Left colon (tissue), 2 donors: ENCODE measurements at regions not wholly inside any gene's neighbourhood (a gene's known extent, or its start where the extent isn't known, plus 50 kb on each side); places are given as distances from the start of the nearest gene placed in this dataset.
"Not testable (repeated sequence)": the region's sequence is repeated elsewhere in the genome, so short reads cannot be mapped to it uniquely, and the experiment has no call there.

ENCODE experiments used
- ATAC-seq: fragments of 200-7000 bp; cut with Tn5 transposase; one replicate; pipeline ENCODE4 v1.9.1; 2020; ENCODE audit warnings: mild to moderate bottlenecking, moderate library complexity
- DNase-seq, 2 donors: peaks; one replicate each; pipeline ENCODE4 v3.0.0-alpha.2; 2020
- intact Hi-C, 2 donors: fragments of 100-400 bp; cut with DNase I in 1 of 2; cut with micrococcal nuclease in 1 of 2; formaldehyde crosslinking; loops; one replicate each; pipeline versions ENCODE4 v1.11.2 to v1.14.0; 2022; cut with DNase I, micrococcal nuclease
- donor health status: DM: no; HTN: no; CAD: no.
- donor health status: DM: yes; HTN: yes; CAD: no.

DNA sequence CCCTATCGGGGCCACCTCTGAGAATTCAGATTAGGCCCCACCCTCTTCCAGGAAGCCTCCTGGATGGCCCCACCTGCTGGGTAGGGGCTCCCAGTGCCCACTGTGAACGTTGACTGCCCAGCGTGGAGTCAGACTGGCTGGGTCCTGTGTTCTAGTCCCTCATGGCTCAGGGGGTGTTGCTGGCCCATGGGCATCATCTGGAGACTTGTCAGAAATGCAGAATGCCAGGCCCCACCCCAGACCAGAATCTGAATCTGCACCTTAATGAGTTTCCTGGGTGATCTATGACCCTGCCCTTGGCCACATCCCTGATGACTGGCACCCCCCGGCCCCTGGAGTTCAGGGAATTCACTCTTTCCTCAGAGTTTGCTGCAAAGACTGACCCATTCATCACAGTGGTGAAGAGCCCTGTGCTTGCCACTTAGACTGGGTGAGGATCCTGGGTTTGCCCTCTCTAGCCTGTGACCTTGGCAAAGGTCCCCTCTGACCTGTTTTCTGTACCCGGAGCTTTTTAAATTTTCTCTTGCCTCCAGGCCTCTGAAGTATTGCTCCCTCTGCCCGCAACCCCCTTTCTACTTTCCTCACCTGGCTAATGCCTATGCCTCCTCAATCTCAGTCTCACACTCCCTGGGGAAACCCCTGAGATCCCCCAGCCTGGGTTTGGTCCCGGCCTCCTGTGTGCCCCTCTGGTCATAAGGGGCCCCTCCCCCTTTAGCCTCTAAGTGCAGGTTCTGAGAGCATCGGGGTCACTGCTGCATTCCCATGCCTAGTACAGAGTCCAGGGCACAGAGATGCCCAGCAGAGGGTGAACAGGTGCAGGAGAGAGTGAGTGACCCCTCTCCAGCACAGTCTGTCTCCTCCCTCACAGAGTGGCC, 184.2 kb downstream of the MATN1 start:
- intact Hi-C loops = no loop called here
- DNase-seq (no peak), ATAC-seq (no peak)

DNA sequence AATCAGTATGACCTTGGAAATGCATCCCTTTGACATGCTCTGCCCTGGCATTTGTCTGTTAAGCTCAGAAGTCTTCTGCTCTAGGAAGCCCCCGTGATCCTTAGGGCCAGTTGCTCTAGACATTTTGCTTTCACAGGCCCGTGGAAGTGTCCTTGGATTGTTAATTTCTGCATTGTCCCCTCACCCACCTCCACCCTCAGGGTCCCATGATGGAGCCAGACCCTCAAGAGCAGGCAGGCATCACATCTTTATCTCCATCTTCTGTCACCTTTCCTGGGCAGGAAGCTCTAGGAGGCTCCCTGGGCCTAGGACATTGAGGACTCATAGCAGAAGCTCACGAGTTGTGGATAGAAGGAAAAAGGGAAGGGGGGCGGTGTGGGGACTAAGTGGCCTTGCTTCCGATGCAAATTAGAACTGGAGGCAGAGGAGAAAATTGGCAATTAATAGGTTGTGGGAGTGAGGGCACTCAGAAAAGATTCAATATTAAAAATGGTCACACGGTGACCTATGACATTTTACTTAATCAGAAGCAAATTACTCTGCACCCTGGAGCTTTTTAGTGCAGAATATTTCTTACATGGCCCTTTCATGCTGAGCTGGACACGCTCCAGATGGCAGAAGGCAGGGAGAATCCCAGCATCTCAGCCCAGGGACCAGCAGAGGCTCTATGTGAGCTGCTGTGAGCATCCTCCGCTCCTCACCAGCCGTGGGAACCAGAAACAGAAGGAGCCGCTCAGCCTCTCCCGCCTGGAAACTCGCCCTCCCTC, 185.0 kb downstream of the MATN1 start:
- intact Hi-C loops = no loop called here
- no peak for DNase-seq
- ATAC-seq = no peak

DNA sequence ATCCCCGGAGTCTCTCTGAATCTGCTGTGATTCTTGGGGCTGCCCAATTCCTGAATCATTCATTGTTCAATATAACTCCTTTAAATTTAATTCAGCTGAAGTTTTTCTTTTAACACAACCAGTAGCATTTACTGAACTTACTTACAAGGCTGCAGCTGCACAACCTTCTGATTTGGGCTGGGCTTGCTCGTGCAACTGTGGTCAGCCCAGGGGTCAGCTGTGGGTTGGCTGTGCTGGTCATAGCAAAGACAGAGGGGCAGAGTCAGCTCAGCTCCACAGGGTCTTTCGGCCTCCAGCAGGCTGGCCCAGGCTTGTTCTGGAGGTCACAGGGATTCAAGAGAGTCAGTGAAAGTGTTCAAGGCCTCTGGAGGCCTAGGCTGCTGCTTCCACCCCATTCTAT, 186.1 kb downstream of the MATN1 start:
- DNase-seq (no peak), ATAC-seq (no peak)

DNA sequence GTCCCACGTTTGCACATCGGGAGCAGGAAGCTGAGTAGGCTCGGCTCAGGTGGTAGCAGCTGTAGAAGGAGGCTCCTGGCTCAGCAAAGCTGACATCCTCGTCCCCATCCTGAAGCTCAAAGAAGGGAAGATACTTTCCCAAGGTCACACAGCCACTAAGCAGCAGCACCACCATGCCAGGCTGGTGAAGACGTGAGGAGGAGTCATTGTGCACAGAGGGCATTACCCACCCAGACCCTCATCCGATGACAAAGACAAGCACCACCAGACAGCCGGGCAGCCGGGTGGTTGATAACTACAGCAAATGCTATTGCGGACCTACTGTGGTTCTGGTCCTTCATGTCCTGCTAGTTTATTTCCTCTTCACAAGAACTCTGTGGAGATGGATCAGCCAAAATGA, 186.9 kb downstream of the MATN1 start:
- no peak for DNase-seq
- no peak for ATAC-seq
- intact Hi-C loops = no loop called here

More for the DNA sequence above, 186.1 kb downstream of the MATN1 start:
- intact Hi-C loops = no loop called here

DNA sequence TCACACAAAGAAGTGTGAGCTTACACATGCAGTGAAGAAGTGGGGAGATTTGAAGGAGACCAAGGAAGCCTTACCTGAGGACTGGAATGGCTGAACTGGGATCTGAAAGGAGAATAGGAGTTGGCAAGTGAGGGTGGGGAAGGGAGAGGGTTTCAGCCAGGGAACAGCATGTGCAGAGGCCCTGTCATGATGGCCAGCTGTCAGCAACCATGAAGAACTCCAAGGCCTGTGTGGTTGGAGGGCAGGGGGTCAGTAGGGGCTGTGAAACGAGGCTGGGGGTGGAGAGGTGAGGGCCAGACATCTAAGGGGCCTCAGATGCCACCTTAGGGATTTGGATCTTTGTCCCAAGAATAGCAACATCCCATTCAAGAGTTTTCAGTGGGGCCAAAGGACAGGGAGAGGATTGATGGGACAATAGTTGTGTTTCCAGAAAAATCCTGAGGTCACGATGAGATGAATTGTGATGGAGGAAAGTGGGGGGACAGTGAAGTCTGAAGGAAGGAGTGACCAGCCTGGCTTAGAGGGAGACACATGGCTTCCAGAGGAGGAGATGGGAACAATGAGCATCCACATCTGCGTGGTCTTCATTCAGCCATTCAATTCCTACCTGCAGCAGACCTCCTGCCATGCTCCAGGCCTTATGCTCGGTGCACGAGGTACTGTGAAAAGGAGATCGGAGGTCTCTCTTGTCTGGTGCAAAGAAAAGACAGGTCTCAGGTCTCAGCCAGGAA, 187.6 kb downstream of the MATN1 start:
- intact Hi-C loops = no loop called here
- DNase-seq = no peak
- ATAC-seq = no peak

DNA sequence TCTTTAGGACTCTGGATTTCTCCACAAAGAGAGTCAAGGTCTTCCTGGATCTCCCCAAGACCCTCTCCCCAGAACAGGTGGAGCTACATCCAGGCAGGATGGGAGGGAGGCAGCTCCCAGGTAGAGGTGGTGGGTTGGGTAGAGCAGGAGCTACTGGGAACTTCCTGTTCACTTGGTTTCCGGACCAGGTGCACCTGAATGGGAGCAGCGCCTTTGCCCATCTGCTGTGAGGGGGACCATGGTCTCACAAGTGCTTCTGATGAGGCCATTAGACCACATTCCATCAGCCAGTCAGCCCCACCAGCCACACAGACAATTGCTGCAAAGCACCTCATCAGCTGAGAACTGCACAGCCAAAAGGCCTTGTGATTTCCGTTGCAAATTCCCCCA, 188.8 kb downstream of the MATN1 start:
- intact Hi-C loops = no loop called here
- DNase-seq (no peak), ATAC-seq (no peak)

DNA sequence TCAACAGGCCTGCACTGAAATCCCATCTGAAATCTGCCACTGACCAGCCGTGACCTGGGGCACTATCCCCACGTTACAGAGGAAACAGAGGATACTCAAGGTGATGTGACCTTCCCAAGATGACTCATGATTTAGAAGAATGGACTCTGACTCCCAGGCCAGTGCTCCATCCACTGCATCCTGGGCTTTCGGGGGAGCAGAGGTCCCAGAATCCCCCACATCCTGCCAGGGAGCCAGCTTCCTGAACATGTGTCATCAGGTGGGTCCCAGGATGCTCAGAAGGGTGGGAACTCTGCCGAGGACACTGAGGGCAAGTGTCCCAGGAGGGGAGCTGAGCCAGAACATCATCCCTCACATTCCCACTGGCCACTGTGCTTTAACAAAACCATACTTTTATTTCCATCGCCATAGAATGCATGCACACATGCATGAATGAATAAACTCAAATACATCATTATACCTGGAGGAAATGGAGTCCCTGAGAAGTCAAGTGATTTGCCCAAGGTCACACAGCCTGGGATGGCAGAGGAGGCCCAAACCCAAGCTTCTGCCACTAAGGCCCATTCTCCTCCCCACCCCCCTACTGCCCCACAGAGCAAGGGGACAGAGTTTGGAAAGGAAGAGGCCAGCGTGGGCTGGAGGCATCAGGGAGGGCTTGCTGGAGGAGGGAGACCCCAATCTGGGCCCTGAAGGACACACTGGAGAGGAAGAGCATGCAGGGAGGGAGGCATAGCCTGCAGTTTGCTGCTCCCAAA, 189.4 kb downstream of the MATN1 start:
- intact Hi-C loops = no loop called here
- no peak for ATAC-seq
- DNase-seq = no peak

DNA sequence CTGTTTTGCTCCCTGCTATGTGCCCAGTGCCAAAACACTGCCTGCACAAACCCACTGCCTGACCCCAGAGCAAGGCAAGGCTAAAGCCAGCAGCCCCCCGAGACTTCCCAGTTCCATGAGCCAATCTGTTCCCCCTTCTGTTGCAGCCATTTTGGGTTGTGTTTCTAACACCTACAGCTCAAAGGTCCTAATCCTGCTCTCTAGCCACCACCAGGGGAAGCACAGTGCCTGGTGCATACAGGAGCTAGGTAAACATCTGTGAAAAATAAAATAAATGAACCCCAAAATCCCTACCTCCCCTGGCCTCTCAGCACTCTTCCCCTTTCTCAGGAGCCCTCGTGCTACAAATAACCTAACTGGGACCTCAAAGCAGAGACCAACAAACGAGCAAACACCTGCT, 190.2 kb downstream of the MATN1 start:
- intact Hi-C loops = no loop called here
- ATAC-seq (no peak), DNase-seq (no peak)

DNA sequence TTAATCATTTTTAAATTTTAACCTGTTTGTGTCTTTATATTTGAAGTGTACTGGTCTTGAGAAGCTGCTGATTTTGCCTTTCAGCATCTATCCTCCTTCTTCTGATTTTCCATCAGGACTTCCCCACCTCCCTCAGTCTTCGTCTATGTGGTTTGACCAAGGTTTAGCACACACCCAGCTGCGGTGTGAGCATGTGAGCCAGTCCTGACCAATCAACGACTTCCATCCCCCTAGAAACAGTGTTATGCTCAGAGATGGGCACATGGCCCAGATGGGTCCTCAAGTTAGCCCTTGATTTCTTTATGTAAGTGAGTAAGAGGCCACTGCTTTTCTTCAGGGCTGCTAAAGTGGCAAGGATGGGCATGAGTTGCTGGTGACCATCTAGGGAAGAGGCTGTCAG, 190.8 kb downstream of the MATN1 start:
- intact Hi-C loops = no loop called here
- ATAC-seq (no peak), DNase-seq (no peak)

DNA sequence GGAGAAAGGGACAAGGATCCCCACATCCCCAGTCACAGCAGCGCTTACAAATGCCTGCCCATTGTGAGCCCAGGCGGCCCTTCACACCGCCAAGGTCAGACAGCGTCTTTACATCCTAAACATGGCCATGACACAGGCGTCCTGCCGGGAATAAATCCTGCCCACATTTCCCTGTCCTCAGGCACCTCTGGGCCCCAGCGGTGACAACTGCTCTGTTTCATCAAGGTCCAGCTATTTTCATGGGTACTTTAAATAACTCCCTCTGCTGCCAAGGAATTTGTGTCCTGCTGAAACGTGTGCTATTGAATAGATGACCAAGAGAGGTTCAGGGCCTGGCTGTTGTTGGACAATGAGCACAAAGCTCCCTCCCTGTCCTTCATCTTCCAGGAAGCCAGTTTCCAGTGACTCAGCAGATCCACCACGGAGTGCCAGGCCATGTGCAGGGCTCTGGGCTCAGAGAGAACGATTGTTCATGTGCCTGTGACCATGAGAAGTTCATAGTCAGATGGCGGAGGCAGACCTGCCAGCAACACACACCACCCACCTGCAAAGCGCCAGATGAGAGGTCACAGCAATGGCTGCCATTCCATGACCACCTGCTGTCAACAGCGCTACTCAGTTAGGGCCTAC, 195.8 kb downstream of the MATN1 start:
- DNase-seq (no peak), ATAC-seq (no peak)
- intact Hi-C loops = no loop called here

DNA sequence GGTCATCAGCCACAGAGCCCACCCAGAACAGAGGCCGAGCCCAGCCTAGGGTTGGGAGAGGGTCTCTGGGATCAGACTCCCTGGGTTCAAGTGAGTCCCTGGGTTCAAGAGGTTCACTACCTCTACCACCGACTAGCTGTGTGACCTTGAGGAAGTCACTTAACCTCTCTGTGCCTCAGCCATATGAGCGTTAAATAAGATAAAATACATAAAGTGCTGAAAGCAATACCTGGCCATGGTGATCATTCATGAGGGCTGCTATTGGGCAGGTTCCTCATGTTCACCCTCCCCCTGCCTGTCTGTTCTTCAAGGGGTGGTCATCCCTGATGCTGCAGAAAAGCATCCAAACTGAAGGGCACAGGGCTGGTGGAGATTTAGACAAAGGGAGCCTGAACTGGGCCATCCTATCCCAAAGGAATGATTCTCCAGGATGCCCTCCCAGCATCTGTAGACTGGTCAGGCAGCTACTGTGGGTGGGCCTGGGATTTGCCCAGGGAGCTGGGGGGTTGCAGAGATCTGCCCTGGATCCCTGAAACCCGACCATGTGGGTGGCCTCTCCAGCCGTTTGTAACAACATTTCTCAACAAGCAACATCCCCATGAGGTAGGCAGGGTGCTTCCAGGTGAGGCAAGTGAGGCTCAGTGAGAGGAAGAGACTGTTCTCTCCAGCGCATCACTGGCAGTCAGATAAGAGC, 196.6 kb downstream of the MATN1 start:
- no peak for ATAC-seq

DNA sequence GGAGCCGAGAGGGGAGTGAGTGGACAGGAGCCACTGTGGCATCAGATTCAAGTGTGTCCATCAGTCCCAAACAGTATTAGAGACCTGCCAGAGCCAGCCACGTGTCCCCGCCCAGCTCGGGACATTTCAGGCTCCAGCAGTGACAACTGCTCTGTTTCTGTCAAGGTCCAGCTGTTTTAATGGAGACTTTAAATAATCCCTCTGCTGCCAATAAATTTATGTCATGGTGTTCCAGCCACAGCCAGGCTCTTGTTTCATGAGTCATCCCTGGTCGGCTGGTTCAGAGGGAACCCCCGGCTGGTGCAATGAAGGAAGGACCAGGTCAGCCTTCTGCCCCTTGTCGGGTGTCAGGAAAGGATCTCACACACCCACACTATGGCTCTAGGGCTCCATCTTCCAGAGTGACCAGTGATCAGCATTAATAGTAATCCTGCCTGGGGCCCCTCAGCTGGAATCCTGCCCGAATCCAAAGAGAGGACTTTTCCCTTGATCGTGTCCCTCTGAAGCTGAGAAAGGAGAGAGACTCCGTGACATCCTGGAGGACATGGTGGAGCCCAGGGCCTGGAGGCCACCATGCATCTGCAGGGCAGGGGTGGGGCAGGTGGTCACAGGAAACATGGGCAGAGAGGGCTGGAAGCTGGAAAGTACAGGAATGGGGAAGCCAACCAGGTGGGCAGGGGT, 197.3 kb downstream of the MATN1 start:
- DNase-seq = no peak
- intact Hi-C loops = no loop called here
- no peak for ATAC-seq

More for the DNA sequence above, 196.6 kb downstream of the MATN1 start:
- intact Hi-C loops = no loop called here
- DNase-seq = no peak

DNA sequence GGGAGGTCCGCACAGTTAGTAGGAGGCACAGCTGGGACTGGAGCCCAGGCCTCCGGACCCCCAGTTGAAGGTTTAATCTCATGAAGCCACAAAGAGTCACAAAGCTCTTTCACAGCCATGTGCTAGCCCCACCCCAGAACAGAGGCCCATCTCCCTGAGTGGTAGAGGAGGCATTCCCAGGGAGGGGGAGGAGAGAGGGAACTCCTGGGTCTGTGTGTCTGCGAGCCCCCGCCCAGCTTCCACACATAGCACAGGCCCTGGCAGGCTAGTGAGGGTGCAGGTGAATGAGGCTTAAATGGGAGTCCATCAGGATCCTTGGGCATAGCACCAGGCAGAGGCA, 197.8 kb downstream of the MATN1 start:
- DNase-seq (no peak), ATAC-seq (no peak)
- intact Hi-C loops = no loop called here

DNA sequence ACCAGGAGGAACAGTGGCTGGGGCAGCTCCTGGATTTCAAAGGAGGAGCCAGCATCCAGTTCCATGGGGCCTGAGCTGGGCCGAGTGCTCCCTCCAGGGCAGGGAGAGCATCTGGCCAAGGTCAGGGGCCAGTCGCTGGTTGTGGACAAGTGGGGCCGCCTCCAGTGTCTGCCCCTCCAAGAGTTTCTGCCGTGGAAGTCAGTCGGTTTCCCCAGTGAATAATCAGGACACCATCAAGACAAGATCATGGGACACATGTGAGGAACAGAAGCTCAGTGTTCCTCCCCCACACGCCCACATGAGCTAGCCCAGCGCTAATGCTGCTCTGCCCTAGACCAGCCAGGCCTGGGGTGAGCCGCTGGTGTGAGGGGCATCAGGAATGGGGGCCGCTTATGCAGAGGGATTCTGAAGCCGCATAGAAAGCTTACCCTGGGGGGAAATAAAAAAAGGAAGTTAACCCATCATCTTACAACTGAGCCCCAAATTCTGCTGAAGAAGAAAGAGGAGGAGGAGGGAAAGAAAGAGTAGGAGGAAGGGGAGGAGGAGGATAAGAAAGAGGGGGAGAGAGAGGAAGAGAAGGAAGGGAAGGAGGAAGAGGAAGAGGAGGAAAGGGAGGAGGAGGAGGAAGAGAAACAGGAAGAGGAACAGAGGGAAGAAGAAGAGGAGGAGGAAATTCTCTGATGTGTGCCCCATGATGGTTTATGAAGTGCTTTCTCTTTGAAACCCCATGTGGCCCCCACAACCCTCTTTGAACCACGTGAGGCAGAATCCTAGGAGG, 198.4 kb downstream of the MATN1 start:
- intact Hi-C loops = no loop called here
- DNase-seq (no peak), ATAC-seq (no peak)

DNA sequence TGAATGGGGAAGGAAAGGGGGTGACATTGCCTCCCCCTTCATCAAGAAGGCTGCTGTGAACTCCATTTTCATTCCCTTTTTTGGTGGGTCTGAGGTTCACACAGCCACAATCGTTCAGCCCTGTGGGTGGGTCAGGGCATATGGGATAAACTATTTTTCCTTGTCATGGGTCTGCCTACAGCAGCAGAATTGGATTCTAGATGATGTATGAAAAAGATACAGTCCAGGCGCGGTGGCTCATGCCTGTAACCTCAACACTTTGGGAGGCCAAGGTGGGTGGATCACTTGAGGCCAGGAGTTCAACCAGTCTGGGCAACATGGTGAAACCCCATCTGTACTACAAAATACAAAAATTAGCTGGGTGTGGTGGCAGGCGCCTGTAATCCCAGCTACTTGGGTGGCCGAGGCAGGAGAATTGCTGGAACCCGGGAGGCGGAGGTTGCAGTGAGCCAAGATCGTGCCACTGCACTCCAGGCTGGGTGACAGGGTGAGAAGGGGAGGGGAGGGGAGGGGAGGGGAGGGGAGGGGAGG, 199.3 kb downstream of the MATN1 start:
- DNase-seq, ATAC-seq: not testable (repeated sequence)

More for the DNA sequence above, 199.3 kb downstream of the MATN1 start:
- intact Hi-C loops = not testable (repeated sequence)
